Endothelial cell of umbilical vein (primary cell): ENCODE measurements at regions not wholly inside any gene's neighbourhood (a gene's known extent, or its start where the extent isn't known, plus 50 kb on each side); places are given as distances from the start of the nearest gene placed in this dataset.

Experiments
- BruUV-seq: library from RNA; stranded (reverse); fragments of 400-500 nt; replicated peaks from 2 replicates; lab custom pipeline; 2021; lab: Mats Ljungman, UMichigan
- CTCF ChIA-PET: fragments of 300-600, 350-600 bp; sonication (Branson Sonifier 250); formaldehyde crosslinking; loops from one replicate; lab custom pipeline; 2021; ENCODE audit warnings: antibody characterized with exemption, inconsistent platforms; lab: Charles Lee
- POLR2A ChIA-PET: fragments of 300-600, 350-600 bp; sonication (Branson Sonifier 250); formaldehyde crosslinking; loops from one replicate; lab custom pipeline; 2021; ENCODE audit warnings: antibody characterized with exemption, inconsistent platforms; lab: Charles Lee
- DNase-seq: peaks from one replicate; pipeline ENCODE4 v3.0.0-alpha.2; 2011; ENCODE audit warnings: low read depth, low spot score
- FAIRE-seq: peaks from 2 replicates; lab custom pipeline; 2011; peaks lifted over from hg19 to GRCh38; lab: Jason Lieb, UNC
- H2AFZ ChIP-seq: 2 replicates; pipeline ENCODE4 v1.6.0; 2012; ENCODE audit warnings: low read depth, low read length, control low read depth, inconsistent platforms
- H3K27ac ChIP-seq: 2 replicates; pipeline ENCODE4 v1.5.1; 2011; ENCODE audit warnings: low read depth, mild to moderate bottlenecking, control low read depth, low read length, moderate library complexity; ENCODE audit not compliant: insufficient read depth
- H3K27me3 ChIP-seq, 2 experiments: 2 replicates each; pipeline versions ENCODE4 v1.6.0 to v1.6.1; 2011; ENCODE audit warnings: low read length in 2 of 2, mixed read lengths in 1 of 2; ENCODE audit not compliant: control insufficient read depth in 2 of 2, insufficient read depth in 2 of 2
- H3K36me3 ChIP-seq, 2 experiments: 2 replicates in 1 of 2; 3 replicates in 1 of 2; pipeline ENCODE4 v1.5.1; 2011; ENCODE audit warnings: low read length in 2 of 2, mild to moderate bottlenecking in 1 of 2, moderate library complexity in 1 of 2; ENCODE audit not compliant: control insufficient read depth in 2 of 2, insufficient read depth in 2 of 2; ENCODE audit errors: extremely low read depth in 1 of 2
- H3K4me1 ChIP-seq: 3 replicates; pipeline ENCODE4 v1.5.1; 2011; ENCODE audit warnings: mild to moderate bottlenecking, low read length; ENCODE audit not compliant: control insufficient read depth, insufficient read depth; ENCODE audit errors: extremely low read depth
- H3K4me2 ChIP-seq: 2 replicates; pipeline ENCODE4 v1.6.1; 2011; ENCODE audit warnings: low read length, control low read depth, mixed read lengths; ENCODE audit not compliant: insufficient read depth
- H3K4me3 ChIP-seq, 3 experiments: fragments of 200-600 bp in 1 of 3; sonication (generic), shearing (Covaris generic) in 1 of 3; replicated peaks in 1 of 3; 2 replicates each; pipeline ENCODE4 v1.5.1; 2011 to 2016; ENCODE audit warnings: control low read depth in 3 of 3, low read length in 3 of 3, mild to moderate bottlenecking in 2 of 3, inconsistent platforms in 1 of 3, low read depth in 1 of 3, moderate library complexity in 1 of 3; ENCODE audit not compliant: insufficient read depth in 1 of 3
- H3K79me2 ChIP-seq: 2 replicates; pipeline ENCODE4 v1.6.0; 2012; ENCODE audit warnings: low read length, inconsistent platforms; ENCODE audit not compliant: control insufficient read depth, insufficient read depth
- H3K9ac ChIP-seq: replicated peaks from 2 replicates; pipeline ENCODE3; 2011; ENCODE audit warnings: low read length, control low read depth; ENCODE audit not compliant: insufficient read depth; ENCODE audit errors: extremely low read depth
- H3K9me1 ChIP-seq: replicated peaks from 3 replicates; pipeline ENCODE4 v1.6.0; 2011; ENCODE audit warnings: mild to moderate bottlenecking, low read length; ENCODE audit not compliant: control insufficient read depth, insufficient read depth; ENCODE audit errors: extremely low read depth
- H3K9me3 ChIP-seq: replicated peaks from 2 replicates; pipeline ENCODE4 v1.5.1; 2012; ENCODE audit warnings: low read length, inconsistent platforms; ENCODE audit not compliant: control insufficient read depth, insufficient read depth
- H4K20me1 ChIP-seq: replicated peaks from 2 replicates; pipeline ENCODE3; 2011; ENCODE audit warnings: mild to moderate bottlenecking, low read length; ENCODE audit not compliant: control insufficient read depth, insufficient read depth; ENCODE audit errors: extremely low read depth
- CTCF ChIP-seq, 2 donors: IDR thresholded peaks; 1 replicate in 1 of 2; 2 replicates in 1 of 2; pipeline ENCODE4 v1.5.1; 2011; ENCODE audit warnings: low read length in 2 of 2, mild to moderate bottlenecking in 2 of 2, moderate library complexity in 2 of 2, control low read depth in 1 of 2, inconsistent platforms in 1 of 2, low read depth in 1 of 2; ENCODE audit not compliant: insufficient read depth in 1 of 2; ENCODE audit errors: extremely low read depth in 1 of 2
- EZH2 ChIP-seq: IDR thresholded peaks from 2 replicates; pipeline ENCODE4 v1.6.1; 2012; ENCODE audit warnings: borderline replicate concordance, low read depth, mild to moderate bottlenecking, moderate library complexity, low read length, inconsistent platforms; ENCODE audit not compliant: severe bottlenecking
- FOS ChIP-seq: IDR thresholded peaks from 2 replicates; pipeline ENCODE4 v1.6.1; 2011; ENCODE audit warnings: mild to moderate bottlenecking, low read length, moderate library complexity, borderline replicate concordance; ENCODE audit not compliant: insufficient read depth
- GATA2 ChIP-seq: IDR thresholded peaks from 2 replicates; pipeline ENCODE4 v1.7.0; 2011; ENCODE audit warnings: low read depth, mild to moderate bottlenecking, moderate library complexity, mixed read lengths, low read length; ENCODE audit not compliant: insufficient read length, insufficient read depth
- JUN ChIP-seq: IDR thresholded peaks from 2 replicates; pipeline ENCODE4 v1.6.1; 2011; ENCODE audit warnings: borderline replicate concordance, low read depth; ENCODE audit not compliant: insufficient read length, insufficient read depth
- MYC ChIP-seq: IDR thresholded peaks from one replicate; pipeline ENCODE4 v1.6.1; 2011; ENCODE audit warnings: mild to moderate bottlenecking, low read depth, low read length
- POLR2A ChIP-seq: IDR thresholded peaks from 2 replicates; pipeline ENCODE4 v1.6.1; 2012; ENCODE audit warnings: low read depth, mild to moderate bottlenecking, control low read depth, low read length
- POLR2AphosphoS5 ChIP-seq: IDR thresholded peaks from 2 replicates; pipeline ENCODE4 v1.6.1; 2012; ENCODE audit warnings: low read depth, mild to moderate bottlenecking, control low read depth, low read length, moderate library complexity; ENCODE audit not compliant: insufficient read depth
- dilution Hi-C: fragments of 300-500 bp; cut with MboI; formaldehyde crosslinking; loops from one replicate; pipeline ENCODE4 v1.15.0; 2019; ENCODE audit warnings: low sequenced_read_pairs; ENCODE audit not compliant: extremely low pct_ligation_motif_present
- intact Hi-C: fragments of 100-400 bp; cut with micrococcal nuclease; formaldehyde crosslinking; loops from one replicate; pipeline ENCODE4 v1.10.0; 2022
- TF ChIP-seq, protein P1 (sequence below): IDR thresholded peaks from 2 replicates; pipeline ENCODE4 v1.6.1; 2011; ENCODE audit not compliant: insufficient read depth, insufficient read length

DNA sequence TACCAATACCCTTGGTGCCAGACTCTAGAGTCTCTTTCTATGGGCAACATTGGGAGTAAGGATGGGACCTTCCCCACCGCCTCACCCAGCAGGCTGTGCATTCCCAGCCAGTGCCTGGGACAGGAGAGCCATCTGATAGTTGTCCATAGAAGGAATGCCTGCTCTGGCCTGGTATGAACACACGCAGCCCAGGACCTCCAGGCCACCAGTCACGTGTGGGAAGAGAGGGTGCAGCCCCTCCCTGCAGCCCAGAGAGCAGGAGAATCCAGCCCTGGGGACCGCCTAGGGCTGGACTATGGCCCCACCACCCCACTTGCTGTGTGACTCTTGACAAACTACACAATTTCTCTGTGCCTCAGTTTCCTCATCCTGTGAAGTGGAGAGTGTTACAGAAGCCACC is 52.5 kb upstream of the ID2 start:
- POLR2A ChIA-PET, result no interaction called here
- H3K4me1 ChIP-seq, result no peaks in the 10 kb centered on the region

More for the DNA sequence above, 52.5 kb upstream of the ID2 start:
- intact Hi-C loops, result no loop called here
- H4K20me1 ChIP-seq, result no peaks in the 10 kb centered on the region
- TF ChIP-seq GATA2 (no peak), FOS (no peak), POLR2A (no peak), MYC (no peak), JUN (no peak), POLR2AphosphoS5 (no peak), EZH2 (no peak), CTCF (IDR thresholded peaks at IDR 0.05; ENCODE audit: extremely low read depth in 1 of 2, insufficient read depth in 1 of 2, low read depth in 1 of 2, low read length in 2 of 2) (no peak)
- TF ChIP-seq, protein P1, sequence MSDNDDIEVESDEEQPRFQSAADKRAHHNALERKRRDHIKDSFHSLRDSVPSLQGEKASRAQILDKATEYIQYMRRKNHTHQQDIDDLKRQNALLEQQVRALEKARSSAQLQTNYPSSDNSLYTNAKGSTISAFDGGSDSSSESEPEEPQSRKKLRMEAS, result no peak
- no peak overlapping the region for H3K9ac ChIP-seq
- H3K27me3 ChIP-seq, result no peaks in the 10 kb centered on the region
- no peak overlapping the region for H3K4me3 ChIP-seq
- DNase-seq (no peak), FAIRE-seq (no peak)
- H3K27ac ChIP-seq, result no peak overlapping the region
- no peaks in the 10 kb centered on the region for H3K79me2 ChIP-seq
- no peak overlapping the region for H2AFZ ChIP-seq
- H3K9me3 ChIP-seq, result no peaks in the 10 kb centered on the region
- BruUV-seq, result no TSS peak
- H3K9me1 ChIP-seq, result no peaks in the 10 kb centered on the region
- CTCF ChIA-PET, result no interaction called here
- no peaks in the 10 kb centered on the region for H3K36me3 ChIP-seq
- dilution Hi-C loops, result no loop called here
- no peak overlapping the region for H3K4me2 ChIP-seq
